ENCODE measurements at regions not wholly inside any gene's neighbourhood (a gene's known extent, or its start where the extent isn't known, plus 50 kb on each side); places are given as distances from the start of the nearest gene placed in this dataset.

- no peak for TF ChIP-seq POLR2A (IDR thresholded peaks at IDR 0.05)
- no peak for TF ChIP-seq CTCF (IDR thresholded peaks at IDR 0.05 in 4 of 5, conservative IDR thresholded peaks at IDR 0.05 in 1 of 5)
Measured at GRCh38 chr10:62742536-62743061, 61.9 kb upstream of the ADO start.

Measured in gastrocnemius medialis (tissue), 4 donors.